GM08714 (cell line): ENCODE measurements at regions not wholly inside any gene's neighbourhood (a gene's known extent, or its start where the extent isn't known, plus 50 kb on each side); places are given as distances from the start of the nearest gene placed in this dataset.
"Not testable (repeated sequence)": the region's sequence is repeated elsewhere in the genome, so short reads cannot be mapped to it uniquely, and the experiment has no call there.

ENCODE experiments used
- H3K4me3 ChIP-seq: fragments of 200-500 bp; sonication (Bioruptor generic); 2 replicates; pipeline ENCODE4 v1.5.1; 2014; ENCODE audit warnings: mild to moderate bottlenecking, low read length, inconsistent platforms
- ZNF274 ChIP-seq: IDR thresholded peaks from 2 replicates; pipeline ENCODE4 v1.6.1; 2012; ENCODE audit warnings: mild to moderate bottlenecking, low read depth, low read length

- TF ChIP-seq ZNF274, result no peak
- H3K4me3 ChIP-seq, result no peak overlapping the region
Measured at GRCh38 chr18:30465096-30465495, 577.4 kb downstream of the DSC3 start.

DNA sequence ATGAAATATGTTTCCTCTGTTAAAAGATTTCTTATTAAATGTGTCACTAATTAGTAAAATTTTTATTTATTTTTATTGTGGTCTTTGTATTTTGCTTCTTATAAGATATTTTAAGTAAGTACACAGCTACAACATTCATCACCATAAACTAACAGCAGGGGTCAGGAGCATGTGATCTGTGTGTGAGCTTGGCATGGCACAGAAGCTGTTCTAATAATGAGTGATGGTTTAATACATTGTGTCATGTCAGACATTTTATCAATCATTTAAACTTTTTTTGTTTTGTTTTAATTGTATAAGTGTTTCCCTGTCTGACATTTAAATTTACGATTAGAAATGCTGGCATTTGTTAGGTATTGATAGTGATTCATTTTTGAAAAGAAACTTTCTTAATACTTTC is 585.4 kb downstream of the DSC3 start:
- TF ChIP-seq ZNF274, result no peak
- no peak overlapping the region for H3K4me3 ChIP-seq

DNA sequence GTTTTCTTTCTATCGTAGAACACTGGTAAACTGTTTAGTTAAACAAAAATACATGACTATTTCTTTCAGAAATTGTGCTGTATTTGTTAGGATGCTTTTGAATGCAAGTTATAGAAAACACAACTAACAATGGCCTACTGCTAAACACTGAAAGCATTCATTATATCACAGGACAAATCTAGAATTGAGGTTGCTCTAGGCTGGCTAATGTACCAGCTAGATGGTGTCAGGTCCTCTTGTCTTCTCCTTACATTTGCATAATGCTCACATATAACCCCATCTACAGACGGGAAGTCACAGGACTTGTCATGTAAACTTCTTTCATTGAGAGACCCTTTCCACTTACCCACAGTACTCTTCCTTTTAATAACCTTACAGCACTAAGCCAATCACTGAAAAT is 586.8 kb downstream of the DSC3 start:
- no peak overlapping the region for H3K4me3 ChIP-seq
- TF ChIP-seq ZNF274, result no peak

DNA sequence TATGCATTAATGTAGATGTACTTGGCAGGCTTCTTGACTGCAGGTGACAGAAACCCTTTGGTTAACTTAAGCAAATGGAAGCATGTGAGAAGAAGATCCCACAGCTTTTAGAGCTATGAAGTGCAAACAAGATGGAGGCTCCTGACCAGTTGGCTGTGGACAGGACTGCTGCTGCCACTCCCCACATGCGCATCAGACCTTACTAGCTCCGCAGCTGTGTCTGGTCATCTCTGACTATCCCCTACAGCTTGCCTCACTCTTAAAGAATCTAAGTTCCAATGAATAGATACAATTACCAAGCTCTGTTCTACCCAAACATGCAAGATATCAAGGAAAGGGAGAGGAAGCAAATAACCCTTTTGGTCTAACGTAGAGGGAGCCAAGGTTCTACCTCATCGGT is 587.6 kb downstream of the DSC3 start:
- no peak for TF ChIP-seq ZNF274
- no peak overlapping the region for H3K4me3 ChIP-seq

DNA sequence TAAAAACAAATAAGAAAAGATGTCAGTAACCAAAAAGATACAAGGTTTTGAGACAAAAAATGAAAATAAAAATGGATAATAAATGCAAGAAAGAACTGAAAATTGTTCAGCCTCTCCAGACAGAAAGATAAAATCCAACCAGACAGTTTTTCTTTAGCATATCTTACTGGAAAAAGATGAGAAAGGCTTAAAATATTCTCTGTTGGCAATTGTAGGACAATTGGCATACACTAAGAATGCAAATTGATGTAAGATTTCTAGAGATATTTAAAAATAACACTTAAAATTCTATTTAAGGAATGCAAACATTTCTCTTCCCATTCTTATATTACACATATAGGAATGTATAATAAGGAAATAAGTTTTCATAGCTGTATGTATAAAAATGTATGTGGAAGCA is 590.6 kb downstream of the DSC3 start:
- no peak for TF ChIP-seq ZNF274
- no peak overlapping the region for H3K4me3 ChIP-seq

DNA sequence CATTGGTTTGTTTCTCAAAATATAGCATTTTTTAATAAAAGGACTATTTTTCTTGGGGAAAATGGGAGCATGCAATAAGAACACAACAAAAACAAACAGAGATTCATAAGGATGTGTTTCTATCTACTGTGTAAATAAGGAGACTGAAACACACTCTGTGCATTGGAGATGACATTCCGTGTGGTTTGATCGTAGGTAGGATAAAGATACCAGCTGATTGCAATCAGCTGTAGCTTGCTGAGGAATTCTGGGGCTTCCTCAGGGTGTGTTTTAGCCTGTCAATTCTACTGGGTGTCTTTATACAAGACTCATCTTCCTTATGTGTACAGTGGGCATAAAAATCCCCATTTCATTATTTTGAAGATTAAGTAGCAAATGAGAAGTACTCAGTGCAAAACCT is 591.6 kb downstream of the DSC3 start:
- TF ChIP-seq ZNF274, result no peak
- no peak overlapping the region for H3K4me3 ChIP-seq

DNA sequence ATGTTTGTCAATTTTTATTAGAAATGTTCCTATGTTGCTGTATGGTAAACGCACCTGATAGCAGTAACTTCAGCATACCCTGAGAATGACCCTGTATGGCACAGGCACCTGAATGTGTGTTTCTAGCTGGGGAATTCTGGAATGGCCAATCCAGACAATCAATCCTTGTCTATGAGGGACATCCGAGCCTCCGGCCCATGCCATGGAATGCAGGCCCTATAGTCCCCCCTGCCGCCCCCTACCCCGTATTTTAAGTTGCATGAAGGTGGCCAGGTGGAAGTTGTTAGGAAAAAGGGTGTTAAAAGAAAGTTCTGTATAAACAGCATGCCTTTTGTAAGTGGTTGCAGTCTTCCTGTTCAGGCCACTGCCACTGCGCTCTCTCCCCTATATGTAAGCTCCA is 595.9 kb downstream of the DSC3 start:
- no peak overlapping the region for H3K4me3 ChIP-seq
- TF ChIP-seq ZNF274, result no peak

DNA sequence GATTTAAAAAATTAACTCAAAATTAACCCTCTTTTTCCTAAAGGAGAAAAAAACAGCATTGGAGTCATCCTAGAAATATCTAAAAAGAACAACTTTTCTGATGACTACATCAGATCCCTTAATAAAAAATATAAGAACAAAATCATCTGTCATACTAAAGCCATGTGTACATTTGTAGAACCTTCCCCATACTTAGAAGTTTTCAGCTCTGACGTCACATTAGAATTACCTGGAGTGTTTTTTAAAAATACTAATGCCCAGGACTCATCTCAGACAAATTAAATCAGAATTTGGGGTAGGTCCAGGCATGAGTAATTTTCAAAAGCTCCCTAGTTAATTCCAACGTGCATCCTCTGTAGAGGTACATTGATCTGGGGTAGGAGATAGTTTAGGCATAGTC is 598.0 kb downstream of the DSC3 start:
- no peak overlapping the region for H3K4me3 ChIP-seq
- TF ChIP-seq ZNF274, result no peak

GRCh38 chr18:30440351-30440750 is 602.2 kb downstream of the DSC3 start:
- H3K4me3 ChIP-seq, result no peak overlapping the region
- TF ChIP-seq ZNF274, result no peak

DNA sequence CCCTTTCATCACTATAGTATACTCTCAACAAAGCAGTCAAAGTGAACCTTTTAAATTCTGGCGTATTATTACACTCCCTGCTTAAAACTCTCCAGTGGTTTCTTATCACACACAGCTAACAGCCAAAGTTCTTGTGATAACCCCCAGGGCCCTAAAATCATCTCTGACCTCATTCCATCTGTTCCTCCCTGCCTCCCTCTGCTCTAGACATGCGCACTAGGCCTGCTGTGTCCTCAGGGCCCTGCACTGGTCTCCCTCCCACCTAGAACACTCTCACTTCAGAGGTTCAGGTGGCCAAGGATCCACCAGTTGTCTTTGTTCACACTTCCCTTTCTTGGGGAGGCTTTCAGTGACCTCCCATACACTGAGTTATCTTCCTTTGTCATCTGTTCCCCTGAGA is 603.4 kb downstream of the DSC3 start:
- H3K4me3 ChIP-seq, result no peak overlapping the region
- TF ChIP-seq ZNF274, result no peak

DNA sequence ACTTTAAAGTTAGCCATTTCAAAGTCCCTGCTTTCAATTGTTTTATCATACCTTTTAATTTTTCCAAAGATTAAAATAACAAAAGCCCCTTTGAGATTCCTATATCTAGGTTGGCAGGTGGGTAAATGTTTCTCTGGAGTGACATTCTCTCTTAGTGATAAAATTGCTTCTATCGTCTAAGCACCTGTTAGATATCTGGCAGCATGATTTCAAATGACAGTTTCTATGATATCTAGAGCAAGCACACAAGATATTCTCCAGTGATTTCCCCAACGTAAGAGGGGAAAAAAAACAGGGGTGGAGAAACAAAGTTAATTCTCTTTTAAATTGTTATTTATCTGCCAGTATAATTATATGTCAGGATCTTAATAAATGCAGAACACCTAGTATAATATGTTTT is 610.2 kb downstream of the DSC3 start:
- TF ChIP-seq ZNF274, result no peak
- no peak overlapping the region for H3K4me3 ChIP-seq

DNA sequence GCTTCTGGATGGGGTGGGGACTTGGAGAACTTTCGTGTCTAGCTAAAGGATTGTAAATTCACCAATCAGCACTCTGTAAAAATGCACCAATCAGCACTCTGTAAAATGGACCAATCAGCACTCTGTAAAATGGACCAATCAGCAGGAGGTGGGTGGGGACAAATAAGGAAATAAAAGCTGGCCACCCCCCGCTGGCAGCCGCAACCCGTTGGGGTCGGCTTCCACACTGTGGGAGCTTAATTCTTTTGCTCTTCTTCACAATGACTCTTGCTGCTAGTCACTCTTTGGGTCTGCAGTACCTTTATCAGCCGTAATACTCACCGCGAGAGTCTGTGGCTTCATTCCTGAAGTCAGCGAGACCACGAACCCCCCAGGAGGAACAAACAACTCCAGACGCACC is 623.1 kb downstream of the DSC3 start:
- not testable (repeated sequence) for H3K4me3 ChIP-seq

DNA sequence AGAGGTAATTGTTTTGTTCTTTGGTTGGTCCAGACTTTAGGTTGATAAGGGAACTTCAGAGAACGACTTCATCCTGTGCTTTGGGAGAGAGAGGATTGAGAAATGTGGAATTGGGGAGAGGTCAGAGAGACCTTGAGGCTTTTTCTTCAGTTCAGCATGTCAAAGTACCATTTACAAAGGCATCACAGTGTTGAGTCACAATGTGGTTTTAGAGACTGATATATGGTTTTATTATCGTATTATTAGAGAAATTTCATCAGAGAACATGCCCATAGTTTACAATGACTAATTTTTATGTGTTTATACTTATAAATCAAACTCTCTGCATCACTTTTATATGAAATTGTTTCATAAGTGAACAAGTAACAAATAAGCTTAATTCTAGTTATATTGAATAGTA is 626.6 kb downstream of the DSC3 start:
- TF ChIP-seq ZNF274, result no peak
- H3K4me3 ChIP-seq, result no peak overlapping the region

GRCh38 chr18:30409120-30409519 is 633.4 kb downstream of the DSC3 start:
- TF ChIP-seq ZNF274, result no peak

DNA sequence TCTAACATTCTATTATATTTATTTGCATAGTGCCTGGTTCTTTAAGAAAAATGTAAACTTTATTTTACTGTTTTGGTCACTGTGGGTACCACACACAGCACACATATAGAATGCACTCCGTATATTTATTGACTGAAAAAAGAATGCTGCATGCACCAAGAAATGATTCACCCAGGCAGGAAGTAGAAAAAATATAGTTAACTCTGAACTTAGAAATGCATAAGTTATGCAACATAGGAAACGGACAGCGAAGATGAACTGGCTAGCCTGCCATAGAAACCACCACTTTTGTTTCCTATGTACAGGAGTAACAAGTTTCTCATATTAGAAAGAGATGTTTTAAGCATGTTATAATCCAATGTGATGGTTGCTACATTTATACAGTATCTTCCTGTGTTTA is 635.8 kb downstream of the DSC3 start:
- H3K4me3 ChIP-seq, result no peak overlapping the region
- TF ChIP-seq ZNF274, result no peak

More at GRCh38 chr18:30409120-30409519, 633.4 kb downstream of the DSC3 start:
- H3K4me3 ChIP-seq, result no peak overlapping the region

- H3K4me3 ChIP-seq, result no peak overlapping the region
- TF ChIP-seq ZNF274, result no peak
Measured at GRCh38 chr18:30405038-30405437, 637.5 kb downstream of the DSC3 start.

- no peak overlapping the region for H3K4me3 ChIP-seq
- TF ChIP-seq ZNF274, result no peak
Measured at GRCh38 chr18:30404422-30404821, 638.1 kb downstream of the DSC3 start.
